Transverse colon (tissue), 4 donors: ENCODE measurements at regions not wholly inside any gene's neighbourhood (a gene's known extent, or its start where the extent isn't known, plus 50 kb on each side); places are given as distances from the start of the nearest gene placed in this dataset.

Experiments used
- DNase-seq: peaks from one replicate; pipeline ENCODE4 v3.0.0-alpha.2; 2019
- H3K27ac ChIP-seq, 4 donors: fragments of 200-600 bp; sonication (generic); 2 replicates each; pipeline ENCODE4 v1.5.1; 2016 to 2018; ENCODE audit warnings: inconsistent platforms in 4 of 4
- H3K27me3 ChIP-seq: fragments of 200-600 bp; sonication (generic); 2 replicates; pipeline ENCODE4 v1.5.1; 2017; ENCODE audit warnings: inconsistent platforms
- H3K36me3 ChIP-seq, 4 donors: fragments of 200-600 bp; sonication (generic); 2 replicates each; pipeline ENCODE4 v1.5.1; 2017 to 2019; ENCODE audit warnings: inconsistent platforms in 4 of 4
- H3K4me1 ChIP-seq, 4 donors: fragments of 200-600 bp; sonication (generic); 2 replicates each; pipeline ENCODE4 v1.5.1; 2017 to 2020; ENCODE audit warnings: inconsistent platforms in 4 of 4
- H3K4me3 ChIP-seq, 4 donors: fragments of 200-600 bp; sonication (generic); 1 replicate in 1 of 4; 2 replicates in 3 of 4; pipeline versions ENCODE4 v1.5.1 to v1.6.1; 2017 to 2019; ENCODE audit warnings: inconsistent platforms in 4 of 4
- H3K9me3 ChIP-seq, 2 donors: fragments of 200-600 bp; sonication (generic); 2 replicates each; pipeline ENCODE4 v1.5.1; 2017 to 2019; ENCODE audit warnings: inconsistent platforms in 2 of 2
- CTCF ChIP-seq, 5 experiments: fragments of 200-600 bp in 3 of 5; fragments of 450-650 bp in 2 of 5; sonication (generic) in 3 of 5; IDR thresholded peaks; 1 replicate in 2 of 5; 2 replicates in 3 of 5; pipeline ENCODE4 v1.5.1; 2016 to 2017; ENCODE audit warnings: antibody characterized with exemption in 5 of 5, inconsistent platforms in 3 of 5, mild to moderate bottlenecking in 2 of 5, moderate library complexity in 1 of 5
- EP300 ChIP-seq: sonication (generic); formaldehyde crosslinking; IDR thresholded peaks from one replicate; pipeline ENCODE4 v1.6.1; 2017; ENCODE audit warnings: antibody characterized with exemption, low read depth
- POLR2A ChIP-seq: fragments of 450-650 bp; IDR thresholded peaks from one replicate; pipeline ENCODE4 v1.6.1; 2016; ENCODE audit warnings: antibody characterized with exemption, mild to moderate bottlenecking, moderate library complexity
- POLR2AphosphoS5 ChIP-seq, 3 donors: sonication (generic); formaldehyde crosslinking; IDR thresholded peaks; one replicate each; pipeline ENCODE4 v1.6.1; 2016; ENCODE audit warnings: antibody characterized with exemption in 3 of 3
- WGBS, 2 donors: methylation state at CpG; one replicate each; pipeline ENCODE4 v1.1.5; 2018; ENCODE audit warnings: low coverage in 1 of 2; 5-methylcytosine and 5-hydroxymethylcytosine counted together
- in situ Hi-C, 4 donors: fragments of 200-750 bp; cut with MboI; loops; one replicate each; pipeline versions ENCODE4 v1.15.0 to v1.15.1; 2017; ENCODE audit warnings: low sequenced_read_pairs in 3 of 4, low pct_ligation_motif_present in 1 of 4, low pct_unique_long_range_greater_than_20kb in 1 of 4
- intact Hi-C: fragments of 100-400 bp; cut with DNase I; formaldehyde crosslinking; loops from one replicate; pipeline ENCODE4 v1.15.1; 2023; ENCODE audit warnings: low total_unique reads

GRCh38 chr18:66324616-66325015 lies 279.3 kb downstream of the CDH19 start:
- Histone ChIP-seq H3K4me3 (no peak overlapping the region), H3K9me3 (no peaks in the 10 kb centered on the region), H3K27ac (no peak overlapping the region), H3K36me3 (no peaks in the 10 kb centered on the region), H3K27me3 (no peaks in the 10 kb centered on the region), H3K4me1 (no peaks in the 10 kb centered on the region)
- DNase-seq, result no peak
- intact Hi-C loops (no loop called here), in situ Hi-C loops (no loop called here)
- 88 to 89% methylated on average over 2 of the region's 2 CpGs for WGBS, 2 donors
- TF ChIP-seq POLR2A (no peak), CTCF (IDR thresholded peaks at IDR 0.05) (no peak), POLR2AphosphoS5 (IDR thresholded peaks at IDR 0.05) (no peak), EP300 (no peak)

GRCh38 chr18:66317243-66318090 lies 286.4 kb downstream of the CDH19 start:
- Histone ChIP-seq H3K9me3 (no peaks in the 10 kb centered on the region), H3K27ac (no peak overlapping the region), H3K4me3 (no peak overlapping the region), H3K4me1 (no peaks in the 10 kb centered on the region), H3K27me3 (no peaks in the 10 kb centered on the region), H3K36me3 (no peaks in the 10 kb centered on the region)
- DNase-seq, result no peak
- in situ Hi-C loops, result no loop called here
- WGBS, 2 donors, result 31 to 35% methylated on average over 1 of the region's 1 CpG
- intact Hi-C loops, result no loop called here
- no peak for TF ChIP-seq POLR2AphosphoS5 (IDR thresholded peaks at IDR 0.05)
- TF ChIP-seq EP300, result no peak
- no peak for TF ChIP-seq CTCF (IDR thresholded peaks at IDR 0.05)
- no peak for TF ChIP-seq POLR2A

DNA sequence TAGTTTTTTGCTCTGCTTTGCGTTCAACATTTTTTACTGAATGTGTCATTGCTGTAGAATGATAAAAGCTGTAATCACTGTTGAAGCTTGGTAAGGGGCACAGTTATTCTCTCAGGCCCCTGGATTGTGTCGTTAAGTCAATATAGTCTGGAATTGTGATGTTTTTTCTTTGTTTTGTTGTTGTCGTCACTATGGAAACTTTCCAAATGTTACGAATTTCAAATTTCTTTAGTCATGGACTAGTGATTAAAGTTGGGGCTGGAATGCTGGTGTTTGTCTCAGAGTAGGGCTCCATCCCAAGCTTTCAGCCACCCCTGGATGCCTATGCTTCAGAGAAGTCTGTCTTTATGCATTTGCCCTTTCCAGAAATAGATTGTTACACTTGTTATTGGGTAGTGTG lies 287.2 kb downstream of the CDH19 start:
- Histone ChIP-seq H3K4me1 (no peaks in the 10 kb centered on the region), H3K27ac (no peak overlapping the region), H3K4me3 (no peak overlapping the region), H3K27me3 (no peaks in the 10 kb centered on the region), H3K36me3 (no peaks in the 10 kb centered on the region), H3K9me3 (no peaks in the 10 kb centered on the region)
- WGBS, 2 donors, result 49 to 65% methylated on average over 4 of the region's 4 CpGs
- intact Hi-C loops (no loop called here), in situ Hi-C loops (no loop called here)
- no peak for DNase-seq
- TF ChIP-seq POLR2AphosphoS5 (IDR thresholded peaks at IDR 0.05) (no peak), POLR2A (no peak), CTCF (IDR thresholded peaks at IDR 0.05) (no peak), EP300 (no peak)

- H3K36me3 ChIP-seq, result no peaks in the 10 kb centered on the region
- DNase-seq, result no peak
- WGBS, 2 donors, result 81 to 83% methylated on average over 5 of the region's 5 CpGs
- in situ Hi-C loops (no loop called here), intact Hi-C loops (no loop called here)
- no peak overlapping the region for H3K27ac ChIP-seq
- no peak overlapping the region for H3K4me3 ChIP-seq
- H3K4me1 ChIP-seq, result no peaks in the 10 kb centered on the region
- TF ChIP-seq POLR2AphosphoS5 (IDR thresholded peaks at IDR 0.05) (no peak), POLR2A (no peak), CTCF (IDR thresholded peaks at IDR 0.05) (no peak), EP300 (no peak)
- no peaks in the 10 kb centered on the region for H3K9me3 ChIP-seq
- no peaks in the 10 kb centered on the region for H3K27me3 ChIP-seq
Observed at GRCh38 chr18:66300141-66300540, 303.7 kb downstream of the CDH19 start.
